ENCODE measurements at regions not wholly inside any gene's neighbourhood (a gene's known extent, or its start where the extent isn't known, plus 50 kb on each side); places are given as distances from the start of the nearest gene placed in this dataset.

GRCh38 chr18:65326805-65327204 lies 424.0 kb upstream of the CDH7 start:
- Histone ChIP-seq H3K4me3 (replicated peaks; ENCODE audit: insufficient read depth, low read length) (no peak overlapping the region), H3K27me3 (ENCODE audit: insufficient read depth, poor library complexity, severe bottlenecking) (no peaks in the 10 kb centered on the region), H3K27ac (replicated peaks) (no peak overlapping the region)
- TF ChIP-seq GABPA (IDR thresholded peaks at IDR 0.05; ENCODE audit: low read depth) (no peak), POLR2AphosphoS5 (IDR thresholded peaks at IDR 0.05; ENCODE audit: low read depth) (no peak), CTCF (IDR thresholded peaks at IDR 0.05; ENCODE audit: insufficient read depth, low read length) (no peak), SPI1 (IDR thresholded peaks at IDR 0.05; ENCODE audit: borderline replicate concordance, low read depth) (no peak), REST (IDR thresholded peaks at IDR 0.05; ENCODE audit: insufficient replicate concordance, low read depth) (no peak)
- no peak for DNase-seq (ENCODE audit: low read depth in 1 of 2, low spot score in 1 of 2)

GRCh38 chr18:65322895-65323294 lies 427.9 kb upstream of the CDH7 start:
- Histone ChIP-seq H3K27ac (replicated peaks) (no peak overlapping the region), H3K4me3 (replicated peaks; ENCODE audit: insufficient read depth, low read length) (no peak overlapping the region), H3K27me3 (ENCODE audit: insufficient read depth, poor library complexity, severe bottlenecking) (no peaks in the 10 kb centered on the region)
- no peak for DNase-seq (ENCODE audit: low read depth in 1 of 2, low spot score in 1 of 2)
- TF ChIP-seq GABPA (IDR thresholded peaks at IDR 0.05; ENCODE audit: low read depth) (no peak), REST (IDR thresholded peaks at IDR 0.05; ENCODE audit: insufficient replicate concordance, low read depth) (no peak), CTCF (IDR thresholded peaks at IDR 0.05; ENCODE audit: insufficient read depth, low read length) (no peak), POLR2AphosphoS5 (IDR thresholded peaks at IDR 0.05; ENCODE audit: low read depth) (no peak), SPI1 (IDR thresholded peaks at IDR 0.05; ENCODE audit: borderline replicate concordance, low read depth) (no peak)

GRCh38 chr18:65298422-65298821 lies 452.4 kb upstream of the CDH7 start:
- Histone ChIP-seq H3K27ac (replicated peaks) (no peak overlapping the region), H3K27me3 (ENCODE audit: insufficient read depth, poor library complexity, severe bottlenecking) (no peaks in the 10 kb centered on the region), H3K4me3 (replicated peaks; ENCODE audit: insufficient read depth, low read length) (no peak overlapping the region)
- TF ChIP-seq POLR2AphosphoS5 (IDR thresholded peaks at IDR 0.05; ENCODE audit: low read depth): no peak
- TF ChIP-seq SPI1 (IDR thresholded peaks at IDR 0.05; ENCODE audit: borderline replicate concordance, low read depth): no peak
- no peak for TF ChIP-seq CTCF (IDR thresholded peaks at IDR 0.05; ENCODE audit: insufficient read depth, low read length)
- no peak for TF ChIP-seq REST (IDR thresholded peaks at IDR 0.05; ENCODE audit: insufficient replicate concordance, low read depth)
- TF ChIP-seq GABPA (IDR thresholded peaks at IDR 0.05; ENCODE audit: low read depth): no peak
- DNase-seq (ENCODE audit: low read depth in 1 of 2, low spot score in 1 of 2): no peak
